H1 (cell line): ENCODE measurements at regions not wholly inside any gene's neighbourhood (a gene's known extent, or its start where the extent isn't known, plus 50 kb on each side); places are given as distances from the start of the nearest gene placed in this dataset.

Experiments
- ATF3 ChIP-seq: IDR thresholded peaks from 2 replicates; pipeline ENCODE4 v1.6.1; 2011; ENCODE audit warnings: low read depth, mild to moderate bottlenecking, low read length; ENCODE audit not compliant: insufficient read depth
- BCL11A ChIP-seq, 2 experiments: IDR thresholded peaks; one replicate each; pipeline ENCODE4 v1.6.1; 2011; ENCODE audit warnings: low read depth in 2 of 2, low read length in 2 of 2, mild to moderate bottlenecking in 2 of 2
- CBX8 ChIP-seq: fragments of 300-800, 300-1000 bp; sonication (generic); IDR thresholded peaks from 2 replicates; pipeline ENCODE4 v1.7.1; 2016; ENCODE audit warnings: low read depth, low read length, borderline replicate concordance
- CTCF ChIP-seq, 3 experiments: IDR thresholded peaks; 1 replicate in 2 of 3; 2 replicates in 1 of 3; pipeline versions ENCODE4 v1.5.1 to v1.6.1; 2011; ENCODE audit warnings: low read length in 3 of 3, mild to moderate bottlenecking in 3 of 3, inconsistent platforms in 2 of 3, low read depth in 1 of 3, moderate library complexity in 1 of 3; ENCODE audit not compliant: insufficient read depth in 1 of 3; ENCODE audit errors: control extremely low read depth in 1 of 3
- EZH2 ChIP-seq: fragments of 200-600 bp; sonication (generic); IDR thresholded peaks from 2 replicates; pipeline ENCODE4 v1.7.1; 2012; ENCODE audit warnings: low read depth, mild to moderate bottlenecking, moderate library complexity, low read length, inconsistent platforms; ENCODE audit not compliant: severe bottlenecking
- JUND ChIP-seq: IDR thresholded peaks from 2 replicates; pipeline ENCODE4 v1.6.1; 2011; ENCODE audit warnings: mild to moderate bottlenecking, improper control_type of control experiment, low read length
- KDM1A ChIP-seq: fragments of 200-600, 300-600 bp; sonication (generic); IDR thresholded peaks from 2 replicates; pipeline ENCODE4 v1.7.1; 2016; ENCODE audit warnings: mild to moderate bottlenecking, low read length, borderline replicate concordance
- POLR2AphosphoS5 ChIP-seq: IDR thresholded peaks from 2 replicates; pipeline ENCODE4 v1.6.1; 2011; ENCODE audit warnings: low read depth, low read length
- POU5F1 ChIP-seq: IDR thresholded peaks from 2 replicates; pipeline ENCODE4 v1.6.1; 2011; ENCODE audit warnings: low read depth, mild to moderate bottlenecking, low read length, moderate library complexity
- RBBP5 ChIP-seq: IDR thresholded peaks from 2 replicates; pipeline ENCODE4 v1.7.1; 2012; ENCODE audit warnings: low read depth, mild to moderate bottlenecking, inconsistent platforms, low read length, moderate library complexity, borderline replicate concordance
- SIX5 ChIP-seq: IDR thresholded peaks from 2 replicates; pipeline ENCODE4 v1.6.1; 2011; ENCODE audit warnings: mild to moderate bottlenecking, low read depth, low read length
- TEAD4 ChIP-seq: IDR thresholded peaks from 2 replicates; pipeline ENCODE4 v1.6.1; 2012; ENCODE audit warnings: low read depth, low read length, inconsistent platforms, mixed read lengths

GRCh38 chr6:159616456-159616855 is 76.6 kb downstream of the SOD2 start:
- TF ChIP-seq ATF3 (no peak), JUND (no peak), CTCF (IDR thresholded peaks at IDR 0.05; ENCODE audit: control extremely low read depth in 1 of 3, insufficient read depth in 1 of 3, low read depth in 1 of 3, low read length in 3 of 3) (no peak), TEAD4 (no peak), SIX5 (no peak), EZH2 (no peak), BCL11A (IDR thresholded peaks at IDR 0.05; ENCODE audit: low read depth in 2 of 2, low read length in 2 of 2) (no peak), POU5F1 (no peak), RBBP5 (no peak), CBX8 (no peak), KDM1A (no peak), POLR2AphosphoS5 (no peak)
